Loucy (cell line): ENCODE measurements at regions not wholly inside any gene's neighbourhood (a gene's known extent, or its start where the extent isn't known, plus 50 kb on each side); places are given as distances from the start of the nearest gene placed in this dataset.
"Not testable (repeated sequence)": the region's sequence is repeated elsewhere in the genome, so short reads cannot be mapped to it uniquely, and the experiment has no call there.

ENCODE experiments used
- H2AFZ ChIP-seq: fragments of 200-600 bp; sonication (generic); 2 replicates; pipeline ENCODE4 v1.6.0; 2016; ENCODE audit warnings: antibody characterized with exemption, mild to moderate bottlenecking, low read length, moderate library complexity
- H3F3A ChIP-seq: fragments of 200-600 bp; 2 replicates; pipeline ENCODE4 v1.6.0; 2016; ENCODE audit warnings: antibody characterized with exemption, low read depth, mild to moderate bottlenecking
- H3K27me3 ChIP-seq: fragments of 200-600 bp; sonication (generic); 2 replicates; pipeline ENCODE4 v1.6.1; 2014; ENCODE audit warnings: low read length, mild to moderate bottlenecking; ENCODE audit not compliant: insufficient read depth, poor library complexity, severe bottlenecking
- H3K36me3 ChIP-seq: fragments of 200-600 bp; sonication (generic); 2 replicates; pipeline ENCODE4 v1.6.1; 2016; ENCODE audit warnings: low read length; ENCODE audit not compliant: insufficient read depth
- H3K4me1 ChIP-seq: fragments of 200-600 bp; sonication (generic); 2 replicates; pipeline ENCODE4 v1.5.1; 2014; ENCODE audit warnings: low read length, mild to moderate bottlenecking; ENCODE audit not compliant: insufficient read depth, poor library complexity, severe bottlenecking
- H3K4me2 ChIP-seq: fragments of 200-600 bp; sonication (generic); 2 replicates; pipeline ENCODE4 v1.6.0; 2014; ENCODE audit warnings: antibody characterized with exemption, low read length, low read depth, mild to moderate bottlenecking; ENCODE audit not compliant: poor library complexity, severe bottlenecking
- H3K4me3 ChIP-seq: fragments of 200-600 bp; sonication (generic); 2 replicates; pipeline ENCODE4 v1.5.1; 2014; ENCODE audit warnings: low read length, mild to moderate bottlenecking, mixed read lengths; ENCODE audit not compliant: poor library complexity, severe bottlenecking
- H3K79me2 ChIP-seq: fragments of 200-600 bp; sonication (generic); 2 replicates; pipeline ENCODE4 v1.6.1; 2014; ENCODE audit warnings: low read length; ENCODE audit not compliant: insufficient read depth
- H3K9ac ChIP-seq: fragments of 200-600 bp; sonication (generic); 2 replicates; pipeline ENCODE4 v1.6.0; 2014; ENCODE audit warnings: mild to moderate bottlenecking, low read depth, low read length, moderate library complexity; ENCODE audit not compliant: poor library complexity, severe bottlenecking
- H3K9me2 ChIP-seq: fragments of 200-600 bp; sonication (generic); replicated peaks from 2 replicates; pipeline ENCODE4 v1.6.1; 2016; ENCODE audit warnings: low read depth, low read length, mixed read lengths
- H3K9me3 ChIP-seq: fragments of 200-600 bp; sonication (generic); 2 replicates; pipeline ENCODE4 v1.6.1; 2014; ENCODE audit warnings: mild to moderate bottlenecking, antibody characterized with exemption, low read length, low read depth; ENCODE audit not compliant: insufficient read depth
- H4K20me1 ChIP-seq: fragments of 200-600 bp; sonication (generic); 2 replicates; pipeline ENCODE4 v1.6.0; 2014; ENCODE audit warnings: antibody characterized with exemption, low read length, mild to moderate bottlenecking; ENCODE audit not compliant: insufficient read depth, poor library complexity, severe bottlenecking
- TF ChIP-seq, protein P1 (sequence below): fragments of 200-600 bp; sonication (generic); conservative IDR thresholded peaks from 2 replicates; pipeline ENCODE4 v1.5.1; 2014; ENCODE audit warnings: mild to moderate bottlenecking, antibody characterized with exemption, low read length

DNA sequence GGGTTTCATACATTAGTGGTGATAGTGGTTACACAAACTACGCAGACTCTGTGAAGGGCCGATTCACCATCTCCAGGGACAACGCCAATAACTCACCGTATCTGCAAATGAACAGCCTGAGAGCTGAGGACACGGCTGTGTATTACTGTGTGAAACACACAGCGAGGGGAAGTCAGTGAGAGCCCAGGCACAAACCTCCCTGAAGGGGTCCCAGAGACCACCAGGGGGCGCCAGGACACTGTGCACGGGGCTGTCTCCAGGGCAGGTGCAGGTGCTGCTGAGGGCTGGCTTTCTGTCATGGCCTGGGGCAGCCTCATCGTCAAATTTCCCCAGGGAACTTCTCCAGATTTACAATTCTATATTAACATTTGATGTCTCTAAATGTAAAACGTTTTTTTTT lies 184.6 kb upstream of the TP53TG3C start:
- TF ChIP-seq, protein P1, sequence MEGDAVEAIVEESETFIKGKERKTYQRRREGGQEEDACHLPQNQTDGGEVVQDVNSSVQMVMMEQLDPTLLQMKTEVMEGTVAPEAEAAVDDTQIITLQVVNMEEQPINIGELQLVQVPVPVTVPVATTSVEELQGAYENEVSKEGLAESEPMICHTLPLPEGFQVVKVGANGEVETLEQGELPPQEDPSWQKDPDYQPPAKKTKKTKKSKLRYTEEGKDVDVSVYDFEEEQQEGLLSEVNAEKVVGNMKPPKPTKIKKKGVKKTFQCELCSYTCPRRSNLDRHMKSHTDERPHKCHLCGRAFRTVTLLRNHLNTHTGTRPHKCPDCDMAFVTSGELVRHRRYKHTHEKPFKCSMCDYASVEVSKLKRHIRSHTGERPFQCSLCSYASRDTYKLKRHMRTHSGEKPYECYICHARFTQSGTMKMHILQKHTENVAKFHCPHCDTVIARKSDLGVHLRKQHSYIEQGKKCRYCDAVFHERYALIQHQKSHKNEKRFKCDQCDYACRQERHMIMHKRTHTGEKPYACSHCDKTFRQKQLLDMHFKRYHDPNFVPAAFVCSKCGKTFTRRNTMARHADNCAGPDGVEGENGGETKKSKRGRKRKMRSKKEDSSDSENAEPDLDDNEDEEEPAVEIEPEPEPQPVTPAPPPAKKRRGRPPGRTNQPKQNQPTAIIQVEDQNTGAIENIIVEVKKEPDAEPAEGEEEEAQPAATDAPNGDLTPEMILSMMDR, result 0 out of 2 replicates have a peak, but pooled peaks have one; percentile 9
- not testable (repeated sequence) for H2AFZ ChIP-seq, H4K20me1 ChIP-seq, H3K9ac ChIP-seq, H3K4me2 ChIP-seq, H3F3A ChIP-seq, H3K27me3 ChIP-seq, H3K4me3 ChIP-seq, H3K79me2 ChIP-seq, H3K9me3 ChIP-seq, H3K9me2 ChIP-seq, H3K36me3 ChIP-seq, H3K4me1 ChIP-seq

DNA sequence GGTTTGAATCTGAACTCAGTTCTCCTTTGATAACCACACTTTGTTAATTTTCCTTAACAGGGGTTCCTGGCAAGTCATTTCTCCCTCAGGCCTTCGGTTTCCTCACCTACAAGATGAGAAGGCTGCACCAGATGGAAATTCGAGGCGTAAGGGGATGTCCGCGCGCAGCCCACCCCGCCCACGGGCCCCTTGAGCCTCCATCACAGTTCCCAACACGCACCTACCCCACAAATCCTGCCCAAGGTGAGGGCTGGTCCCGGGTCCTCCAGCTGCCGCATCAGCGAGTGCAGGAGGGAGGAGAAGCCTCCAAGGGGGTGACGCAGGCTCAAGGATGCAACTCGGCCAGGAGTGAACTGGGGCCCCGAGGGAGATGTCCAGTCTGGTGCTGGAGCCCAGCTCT lies 166.9 kb upstream of the TP53TG3C start:
- not testable (repeated sequence) for H3F3A ChIP-seq, H3K36me3 ChIP-seq, H4K20me1 ChIP-seq, H3K4me3 ChIP-seq, H3K9me2 ChIP-seq, H3K9me3 ChIP-seq, H3K4me1 ChIP-seq, H3K79me2 ChIP-seq, H3K4me2 ChIP-seq, H3K27me3 ChIP-seq, H2AFZ ChIP-seq, H3K9ac ChIP-seq

DNA sequence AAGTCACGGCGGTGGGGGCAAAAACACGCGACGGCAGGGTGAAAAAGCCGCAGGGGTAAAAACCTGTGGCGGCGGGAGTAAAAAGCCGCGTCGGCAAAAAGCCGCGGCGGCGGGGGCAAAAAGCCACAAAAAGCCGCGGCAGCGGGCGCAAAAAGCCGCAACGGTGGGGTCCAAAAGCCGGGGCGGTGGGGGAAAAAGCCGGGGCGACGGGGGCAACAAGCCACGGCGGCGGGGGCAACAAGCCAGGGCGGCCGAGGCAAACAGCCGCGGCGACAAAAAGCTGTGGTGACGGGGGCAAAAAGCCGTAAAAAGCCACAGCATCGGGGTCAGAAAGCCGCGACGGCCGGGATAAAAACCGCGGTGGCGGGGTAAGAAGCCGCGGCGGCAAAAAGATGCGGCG lies 166.1 kb upstream of the TP53TG3C start:
- not testable (repeated sequence) for H3K9me2 ChIP-seq, H3K9me3 ChIP-seq, H3F3A ChIP-seq, H3K79me2 ChIP-seq, H3K4me2 ChIP-seq, H3K9ac ChIP-seq, H3K4me1 ChIP-seq, H3K4me3 ChIP-seq, H3K36me3 ChIP-seq, H3K27me3 ChIP-seq, H2AFZ ChIP-seq, H4K20me1 ChIP-seq

DNA sequence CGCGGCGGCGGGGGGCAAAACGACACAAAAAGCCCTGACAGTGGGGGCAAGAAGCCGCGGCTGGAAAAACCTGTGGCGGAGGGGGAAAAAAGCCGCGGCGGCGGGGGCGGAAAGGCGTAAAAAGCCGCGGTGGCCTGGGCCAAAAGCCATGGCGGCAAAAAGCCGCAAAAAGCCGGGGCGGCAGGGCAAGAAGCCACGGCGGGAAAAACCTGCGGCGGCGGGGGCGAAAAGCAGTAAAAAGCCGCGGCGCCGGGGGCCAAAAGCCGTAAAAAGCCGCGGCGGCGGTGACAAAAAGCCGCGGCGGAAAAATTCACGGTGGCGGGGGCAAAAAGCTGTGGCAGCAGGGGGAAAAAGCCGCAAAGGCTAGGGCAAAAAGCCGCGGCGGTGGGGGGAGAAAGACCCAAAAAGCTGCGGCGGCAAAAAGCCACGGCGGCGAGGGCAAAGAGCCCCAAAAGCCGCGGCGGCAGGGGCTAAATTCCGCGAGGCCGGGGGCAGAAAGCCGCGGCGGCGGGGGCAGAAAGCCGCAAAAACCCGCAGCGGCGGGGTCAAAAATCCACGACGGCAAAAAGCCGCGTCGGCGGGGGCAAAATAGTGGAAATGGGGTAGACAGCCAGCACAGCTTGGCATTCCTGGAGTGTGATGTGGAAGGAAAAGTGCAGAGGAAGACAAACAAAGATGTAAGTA lies 165.2 kb upstream of the TP53TG3C start:
- not testable (repeated sequence) for H2AFZ ChIP-seq, H3K9ac ChIP-seq, H3K4me1 ChIP-seq, H4K20me1 ChIP-seq, H3K4me2 ChIP-seq, H3K36me3 ChIP-seq, H3K79me2 ChIP-seq, H3K9me3 ChIP-seq, H3K27me3 ChIP-seq, H3K9me2 ChIP-seq, H3K4me3 ChIP-seq, H3F3A ChIP-seq

DNA sequence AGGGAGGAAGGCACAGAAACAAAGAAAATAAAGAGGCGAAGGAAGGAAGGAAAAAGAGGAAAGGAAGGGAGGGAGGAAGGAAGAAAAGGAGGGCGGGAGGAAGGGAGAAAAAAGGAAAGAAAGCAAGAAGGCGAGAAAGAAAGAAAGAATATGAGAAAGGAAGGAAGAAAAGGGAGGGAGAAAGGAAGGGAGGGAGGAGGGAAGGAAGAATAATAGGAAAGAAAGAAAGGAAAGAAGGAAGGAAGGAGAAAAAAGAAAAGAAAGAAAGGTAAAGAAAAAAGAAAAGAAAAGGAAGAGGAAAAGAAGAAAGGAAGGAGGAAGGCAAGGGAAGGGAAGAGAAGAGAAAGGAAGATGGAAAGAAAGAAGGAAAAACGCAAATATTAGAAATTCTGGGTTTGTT lies 145.2 kb upstream of the TP53TG3C start:
- not testable (repeated sequence) for H3K27me3 ChIP-seq, H3K9me2 ChIP-seq, H3K9ac ChIP-seq, H3K4me2 ChIP-seq, H3K4me3 ChIP-seq, H3K9me3 ChIP-seq, H3K36me3 ChIP-seq, H3F3A ChIP-seq, H3K4me1 ChIP-seq, H3K79me2 ChIP-seq, H2AFZ ChIP-seq, H4K20me1 ChIP-seq
